Ovary (tissue), 7 donors: ENCODE measurements at regions not wholly inside any gene's neighbourhood (a gene's known extent, or its start where the extent isn't known, plus 50 kb on each side); places are given as distances from the start of the nearest gene placed in this dataset.
"Not testable (repeated sequence)": the region's sequence is repeated elsewhere in the genome, so short reads cannot be mapped to it uniquely, and the experiment has no call there.

Experiments
- DNase-seq, 5 donors: peaks; one replicate each; pipeline ENCODE4 v3.0.0-alpha.2; 2019 to 2020
- H3K27ac ChIP-seq, 2 donors: fragments of 200-600 bp; one replicate each; pipeline versions ENCODE4 v1.5.1 to v1.8.0; 2019 to 2022
- H3K27me3 ChIP-seq: fragments of 200-600 bp; one replicate; pipeline ENCODE4 v1.8.0; 2022
- H3K36me3 ChIP-seq: fragments of 200-600 bp; sonication (generic); one replicate; pipeline ENCODE4 v1.5.1; 2019
- H3K4me1 ChIP-seq: one replicate; pipeline ENCODE4 v1.8.1; 2013; ENCODE audit warnings: mild to moderate bottlenecking, moderate library complexity; ENCODE audit not compliant: insufficient read depth
- H3K4me3 ChIP-seq: fragments of 200-600 bp; sonication (generic); one replicate; pipeline ENCODE4 v1.5.1; 2017
- H3K9me3 ChIP-seq, 2 donors: fragments of 200-600 bp in 1 of 2; sonication (generic) in 1 of 2; one replicate each; pipeline versions ENCODE4 v1.5.1 to v1.8.1; 2013 to 2019; ENCODE audit warnings: mild to moderate bottlenecking in 1 of 2, moderate library complexity in 1 of 2
- CTCF ChIP-seq, 3 donors: fragments of 450-650 bp in 2 of 3; fragments of 200-600 bp in 1 of 3; IDR thresholded peaks; one replicate each; pipeline versions ENCODE4 v1.5.1 to v1.8.0; 2016 to 2022; ENCODE audit warnings: antibody characterized with exemption in 3 of 3, mild to moderate bottlenecking in 1 of 3
- EP300 ChIP-seq: sonication (generic); formaldehyde crosslinking; IDR thresholded peaks from one replicate; pipeline ENCODE4 v1.6.1; 2017; ENCODE audit warnings: antibody characterized with exemption
- POLR2A ChIP-seq: fragments of 450-650 bp; IDR thresholded peaks from one replicate; pipeline ENCODE4 v1.6.1; 2017; ENCODE audit warnings: antibody characterized with exemption, mild to moderate bottlenecking, moderate library complexity
- WGBS, 3 donors: extraction: QIAGEN DNeasy Blood & Tissue Kit in 1 of 3; methylation state at CpG; one replicate each; pipeline versions ENCODE4 v1.1.5 to v1.1.7; 2013 to 2017; 5-methylcytosine and 5-hydroxymethylcytosine counted together
- intact Hi-C, 4 donors: fragments of 100-400 bp; cut with DNase I; formaldehyde crosslinking; loops; one replicate each; pipeline versions ENCODE4 v1.11.0 to v1.15.1; 2022 to 2023
- donor health status: DM: no; HTN: no; CAD: no; lungs with moderate emphysema.
- donor health status: DM: no; HTN: no; CAD: no.
- donor health status: Bipolar disorder and iron deficiency.
- donor health status: DM: no; HTN: no; CAD: no.
- donor health status: DM: yes; HTN: yes; CAD: no.

GRCh38 chr17:22044706-22045246 lies 352.5 kb downstream of the KCNJ18 start:
- not testable (repeated sequence) for H3K27me3 ChIP-seq
- WGBS, 3 donors = 74 to 89% (median 85%) methylated on average over 31 to 32 of the region's 32 CpGs

GRCh38 chr17:22047521-22047920 lies 355.2 kb downstream of the KCNJ18 start:
- H3K9me3 ChIP-seq, intact Hi-C loops, DNase-seq, H3K36me3 ChIP-seq, H3K27me3 ChIP-seq, H3K4me3 ChIP-seq, H3K27ac ChIP-seq, H3K4me1 ChIP-seq: not testable (repeated sequence)
- 64 to 82% (median 70%) methylated on average over 4 to 6 of the region's 6 CpGs for WGBS, 3 donors

More at GRCh38 chr17:22044706-22045246, 352.5 kb downstream of the KCNJ18 start:
- H3K4me1 ChIP-seq, H3K4me3 ChIP-seq, H3K27ac ChIP-seq, H3K36me3 ChIP-seq, intact Hi-C loops, DNase-seq, H3K9me3 ChIP-seq: not testable (repeated sequence)

GRCh38 chr17:22048226-22048625 lies 355.9 kb downstream of the KCNJ18 start:
- intact Hi-C loops = not testable (repeated sequence)

GRCh38 chr17:22050766-22051165 lies 358.4 kb downstream of the KCNJ18 start:
- H3K27ac ChIP-seq, H3K9me3 ChIP-seq, H3K27me3 ChIP-seq, H3K36me3 ChIP-seq, H3K4me1 ChIP-seq, DNase-seq, H3K4me3 ChIP-seq, intact Hi-C loops: not testable (repeated sequence)
- WGBS, 3 donors = 27 to 60% (median 32%) methylated on average over 2 to 3 of the region's 3 CpGs

More at GRCh38 chr17:22048226-22048625, 355.9 kb downstream of the KCNJ18 start:
- not testable (repeated sequence) for H3K27ac ChIP-seq, H3K9me3 ChIP-seq, DNase-seq, H3K4me1 ChIP-seq, H3K4me3 ChIP-seq, H3K36me3 ChIP-seq, H3K27me3 ChIP-seq
- 70 to 85% (median 78%) methylated on average over 2 to 5 of the region's 5 CpGs for WGBS, 3 donors

- intact Hi-C loops, H3K36me3 ChIP-seq, H3K4me1 ChIP-seq, H3K4me3 ChIP-seq, H3K27ac ChIP-seq, DNase-seq, H3K9me3 ChIP-seq, H3K27me3 ChIP-seq: not testable (repeated sequence)
These were observed 360.4 kb downstream of the KCNJ18 start for GRCh38 chr17:22052715-22053114.

GRCh38 chr17:22056566-22056965 lies 364.2 kb downstream of the KCNJ18 start:
- intact Hi-C loops, H3K4me3 ChIP-seq, H3K27me3 ChIP-seq, H3K36me3 ChIP-seq, H3K27ac ChIP-seq, H3K9me3 ChIP-seq, H3K4me1 ChIP-seq, DNase-seq: not testable (repeated sequence)
- 42 to 47% (median 46%) methylated on average over 1 of the region's 1 CpG for WGBS, 3 donors

- intact Hi-C loops, H3K4me3 ChIP-seq, H3K9me3 ChIP-seq, H3K27ac ChIP-seq, H3K4me1 ChIP-seq, DNase-seq, H3K27me3 ChIP-seq, H3K36me3 ChIP-seq: not testable (repeated sequence)
- 71 to 91% (median 91%) methylated on average over 4 of the region's 4 CpGs for WGBS, 3 donors
These were observed 383.6 kb downstream of the KCNJ18 start for GRCh38 chr17:22075918-22076317.

GRCh38 chr17:22088589-22088988 lies 396.3 kb downstream of the KCNJ18 start:
- WGBS, 3 donors = 69 to 87% (median 77%) methylated on average over 12 of the region's 12 CpGs
- H3K9me3 ChIP-seq, H3K36me3 ChIP-seq, intact Hi-C loops, H3K4me1 ChIP-seq, H3K27me3 ChIP-seq, H3K4me3 ChIP-seq, H3K27ac ChIP-seq, DNase-seq: not testable (repeated sequence)

GRCh38 chr17:22090263-22090935 lies 398.1 kb downstream of the KCNJ18 start:
- DNase-seq = no peak
- no peaks in the 10 kb centered on the region for H3K4me1 ChIP-seq
- no peak overlapping the region for H3K27ac ChIP-seq
- no peaks in the 10 kb centered on the region for H3K36me3 ChIP-seq
- no peaks in the 10 kb centered on the region for H3K9me3 ChIP-seq
- TF ChIP-seq POLR2A = no peak
- TF ChIP-seq EP300 = no peak
- no peak for TF ChIP-seq CTCF (IDR thresholded peaks at IDR 0.05)
- intact Hi-C loops = no loop called here
- no peaks in the 10 kb centered on the region for H3K27me3 ChIP-seq
- no peak overlapping the region for H3K4me3 ChIP-seq
- WGBS, 3 donors = 90 to 92% (median 92%) methylated on average over 25 of the region's 25 CpGs

GRCh38 chr17:22091041-22091679 lies 398.8 kb downstream of the KCNJ18 start:
- H3K4me3 ChIP-seq, H3K36me3 ChIP-seq, H3K4me1 ChIP-seq, intact Hi-C loops, H3K27me3 ChIP-seq, H3K9me3 ChIP-seq, DNase-seq, H3K27ac ChIP-seq: not testable (repeated sequence)
- 78 to 87% (median 86%) methylated on average over 9 to 11 of the region's 11 CpGs for WGBS, 3 donors

- DNase-seq, H3K9me3 ChIP-seq, H3K27ac ChIP-seq, H3K4me1 ChIP-seq, H3K36me3 ChIP-seq, H3K4me3 ChIP-seq, intact Hi-C loops, H3K27me3 ChIP-seq: not testable (repeated sequence)
- WGBS, 3 donors = 80% methylated on average over 4 of the region's 4 CpGs
These were observed 399.5 kb downstream of the KCNJ18 start for GRCh38 chr17:22091840-22092239.
